HG03196 (cell line): ENCODE measurements at regions not wholly inside any gene's neighbourhood (a gene's known extent, or its start where the extent isn't known, plus 50 kb on each side); places are given as distances from the start of the nearest gene placed in this dataset.
"Not testable (repeated sequence)": the region's sequence is repeated elsewhere in the genome, so short reads cannot be mapped to it uniquely, and the experiment has no call there.

Experiments used
- ATAC-seq: cut with Tn5 transposase; IDR thresholded peaks from one replicate; pipeline ENCODE4 v1.9.1; 2021; ENCODE audit not compliant: unreplicated experiment

GRCh38 chr13:50755862-50756685, 87.4 kb downstream of the DLEU7 start:
- not testable (repeated sequence) for ATAC-seq

- ATAC-seq = no peak
These were observed 86.5 kb downstream of the DLEU7 start for GRCh38 chr13:50757008-50757407.

GRCh38 chr13:50758796-50759195, 84.7 kb downstream of the DLEU7 start:
- ATAC-seq = no peak

- ATAC-seq = no peak
These were observed 82.7 kb downstream of the DLEU7 start for GRCh38 chr13:50760751-50761150.

GRCh38 chr13:50761406-50761805, 82.1 kb downstream of the DLEU7 start:
- ATAC-seq = no peak

- no peak for ATAC-seq
These were observed 80.4 kb downstream of the DLEU7 start for GRCh38 chr13:50762969-50763567.

GRCh38 chr13:50766013-50766412, 77.5 kb downstream of the DLEU7 start:
- no peak for ATAC-seq

- no peak for ATAC-seq
These were observed 76.8 kb downstream of the DLEU7 start for GRCh38 chr13:50766695-50767094.

- not testable (repeated sequence) for ATAC-seq
These were observed 70.6 kb downstream of the DLEU7 start for GRCh38 chr13:50772881-50773280.
